ENCODE measurements at regions not wholly inside any gene's neighbourhood (a gene's known extent, or its start where the extent isn't known, plus 50 kb on each side); places are given as distances from the start of the nearest gene placed in this dataset.

GRCh38 chr17:55612691-55613141 is 101.5 kb upstream of the SMIM36 start:
- DNase-seq = no peak
- no peaks in the 10 kb centered on the region for H3K4me1 ChIP-seq (ENCODE audit: low read length)
- TF ChIP-seq EZH2phosphoT487 (IDR thresholded peaks at IDR 0.05; ENCODE audit: low read length) = no peak
- TF ChIP-seq EZH2 (optimal IDR thresholded peaks at IDR 0.05; ENCODE audit: low read depth, low read length) = no peak
- TF ChIP-seq CTCF (IDR thresholded peaks at IDR 0.05; ENCODE audit: low read length) = no peak
- no peaks in the 10 kb centered on the region for H3K9me3 ChIP-seq (replicated peaks; ENCODE audit: insufficient read depth, low read length)
- no peak overlapping the region for H2AFZ ChIP-seq (ENCODE audit: low read length)
- H3K27ac ChIP-seq (ENCODE audit: low read length) = no peak overlapping the region
- no peaks in the 10 kb centered on the region for H3K9me2 ChIP-seq (replicated peaks; ENCODE audit: insufficient read depth, low read length)
- H3K79me2 ChIP-seq (ENCODE audit: low read length) = no peaks in the 10 kb centered on the region
- H3K9ac ChIP-seq (ENCODE audit: low read length) = no peak overlapping the region
- H3K4me3 ChIP-seq (ENCODE audit: low read length) = no peak overlapping the region
- no peaks in the 10 kb centered on the region for H3K27me3 ChIP-seq (replicated peaks; ENCODE audit: insufficient read depth, low read length)
- no peaks in the 10 kb centered on the region for H3F3A ChIP-seq (ENCODE audit: insufficient read depth, low read length)
- no peak overlapping the region for H3K4me2 ChIP-seq (ENCODE audit: low read depth, low read length)
- H3K36me3 ChIP-seq (replicated peaks; ENCODE audit: insufficient read depth, low read length) = no peaks in the 10 kb centered on the region
- no peaks in the 10 kb centered on the region for H4K20me1 ChIP-seq (ENCODE audit: insufficient read depth, low read length)

- no peak for DNase-seq
- no peak overlapping the region for H3K4me2 ChIP-seq (ENCODE audit: low read depth, low read length)
Observed at GRCh38 chr17:55607731-55608341, 96.6 kb upstream of the SMIM36 start.

GRCh38 chr17:55606488-55606815 is 95.2 kb upstream of the SMIM36 start:
- Histone ChIP-seq H3K79me2 (ENCODE audit: low read length) (no peaks in the 10 kb centered on the region), H3F3A (ENCODE audit: insufficient read depth, low read length) (no peaks in the 10 kb centered on the region), H3K36me3 (replicated peaks; ENCODE audit: insufficient read depth, low read length) (no peaks in the 10 kb centered on the region), H4K20me1 (ENCODE audit: insufficient read depth, low read length) (no peaks in the 10 kb centered on the region), H3K9me3 (replicated peaks; ENCODE audit: insufficient read depth, low read length) (no peaks in the 10 kb centered on the region), H3K27ac (ENCODE audit: low read length) (no peak overlapping the region), H2AFZ (ENCODE audit: low read length) (no peak overlapping the region), H3K9ac (ENCODE audit: low read length) (no peak overlapping the region), H3K4me2 (ENCODE audit: low read depth, low read length) (no peak overlapping the region), H3K4me3 (ENCODE audit: low read length) (no peak overlapping the region), H3K27me3 (replicated peaks; ENCODE audit: insufficient read depth, low read length) (no peaks in the 10 kb centered on the region), H3K9me2 (replicated peaks; ENCODE audit: insufficient read depth, low read length) (no peaks in the 10 kb centered on the region), H3K4me1 (ENCODE audit: low read length) (no peaks in the 10 kb centered on the region)
- TF ChIP-seq CTCF (IDR thresholded peaks at IDR 0.05; ENCODE audit: low read length) (no peak), EZH2 (optimal IDR thresholded peaks at IDR 0.05; ENCODE audit: low read depth, low read length) (no peak), EZH2phosphoT487 (IDR thresholded peaks at IDR 0.05; ENCODE audit: low read length) (no peak)
- no peak for DNase-seq

More at GRCh38 chr17:55607731-55608341, 96.6 kb upstream of the SMIM36 start:
- Histone ChIP-seq H3K27me3 (replicated peaks; ENCODE audit: insufficient read depth, low read length) (no peaks in the 10 kb centered on the region), H3K79me2 (ENCODE audit: low read length) (no peaks in the 10 kb centered on the region), H3K36me3 (replicated peaks; ENCODE audit: insufficient read depth, low read length) (no peaks in the 10 kb centered on the region), H3K4me3 (ENCODE audit: low read length) (no peak overlapping the region), H3K9me3 (replicated peaks; ENCODE audit: insufficient read depth, low read length) (no peaks in the 10 kb centered on the region), H2AFZ (ENCODE audit: low read length) (no peak overlapping the region), H3K4me1 (ENCODE audit: low read length) (no peaks in the 10 kb centered on the region), H3K27ac (ENCODE audit: low read length) (no peak overlapping the region), H3F3A (ENCODE audit: insufficient read depth, low read length) (no peaks in the 10 kb centered on the region), H4K20me1 (ENCODE audit: insufficient read depth, low read length) (no peaks in the 10 kb centered on the region), H3K9ac (ENCODE audit: low read length) (no peak overlapping the region), H3K9me2 (replicated peaks; ENCODE audit: insufficient read depth, low read length) (no peaks in the 10 kb centered on the region)
- TF ChIP-seq EZH2phosphoT487 (IDR thresholded peaks at IDR 0.05; ENCODE audit: low read length) (no peak), CTCF (IDR thresholded peaks at IDR 0.05; ENCODE audit: low read length) (no peak), EZH2 (optimal IDR thresholded peaks at IDR 0.05; ENCODE audit: low read depth, low read length) (no peak)
